ENCODE measurements at regions not wholly inside any gene's neighbourhood (a gene's known extent, or its start where the extent isn't known, plus 50 kb on each side); places are given as distances from the start of the nearest gene placed in this dataset.
"Not testable (repeated sequence)": the region's sequence is repeated elsewhere in the genome, so short reads cannot be mapped to it uniquely, and the experiment has no call there.

GRCh38 chr1:232344186-232344585, 285.7 kb downstream of the SIPA1L2 start:
- not testable (repeated sequence) for H3K9ac ChIP-seq (ENCODE audit: low read length); H3K36me3 ChIP-seq (ENCODE audit: control insufficient read depth in 1 of 2, insufficient read depth in 2 of 2, low read depth in 1 of 2, low read length in 2 of 2); H3K4me2 ChIP-seq (ENCODE audit: low read length, poor library complexity, severe bottlenecking); H3K27me3 ChIP-seq (ENCODE audit: control insufficient read depth in 1 of 2, insufficient read depth in 1 of 2, low read length in 2 of 2); H3K4me3 ChIP-seq (ENCODE audit: insufficient read depth in 1 of 2, low read depth in 1 of 2, low read length in 2 of 2); DNase-seq; H3K23ac ChIP-seq (ENCODE audit: low read length in 2 of 2); H2AFZ ChIP-seq (ENCODE audit: low read depth, low read length); H3K18ac ChIP-seq (ENCODE audit: low read depth in 1 of 2, low read length in 2 of 2); H4K8ac ChIP-seq (ENCODE audit: low read length); H3K14ac ChIP-seq (ENCODE audit: low read length in 2 of 2); H3K4ac ChIP-seq (ENCODE audit: low read depth in 1 of 2, low read length in 2 of 2); H2BK5ac ChIP-seq (ENCODE audit: low read depth, low read length, poor library complexity, severe bottlenecking); H2BK12ac ChIP-seq (ENCODE audit: low read length in 2 of 2); H2AK5ac ChIP-seq (ENCODE audit: low read length, severe bottlenecking); H4K91ac ChIP-seq (ENCODE audit: low read length); H3K79me1 ChIP-seq (replicated peaks; ENCODE audit: low read length, poor library complexity, severe bottlenecking); H2BK120ac ChIP-seq (ENCODE audit: low read depth, low read length); H3K27ac ChIP-seq (ENCODE audit: low read length, poor library complexity, severe bottlenecking); H3K9me3 ChIP-seq (ENCODE audit: control insufficient read depth, low read length); H2BK15ac ChIP-seq (ENCODE audit: low read depth, poor library complexity, severe bottlenecking); H3K4me1 ChIP-seq (ENCODE audit: control insufficient read depth, insufficient read depth, low read depth, low read length)
- WGBS: 100% methylated on average over 1 of the region's 3 CpGs

- peaks cover 0 to 14% of the 10 kb centered on the region in 2 experiments for H3K27me3 ChIP-seq (ENCODE audit: control insufficient read depth in 1 of 2, insufficient read depth in 1 of 2, low read length in 2 of 2)
- no peak overlapping the region for H3K18ac ChIP-seq (ENCODE audit: low read depth in 1 of 2, low read length in 2 of 2)
- no peak overlapping the region for H2AK5ac ChIP-seq (ENCODE audit: low read length, severe bottlenecking)
- no peak overlapping the region for H2BK15ac ChIP-seq (ENCODE audit: low read depth, poor library complexity, severe bottlenecking)
- no peak overlapping the region for H3K4ac ChIP-seq (ENCODE audit: low read depth in 1 of 2, low read length in 2 of 2)
- WGBS: 49% methylated on average over 3 of the region's 4 CpGs
- H3K23ac ChIP-seq (ENCODE audit: low read length in 2 of 2): no peak overlapping the region
- H4K91ac ChIP-seq (ENCODE audit: low read length): no peak overlapping the region
- no peak overlapping the region for H3K4me2 ChIP-seq (ENCODE audit: low read length, poor library complexity, severe bottlenecking)
- H4K8ac ChIP-seq (ENCODE audit: low read length): no peak overlapping the region
- H3K4me3 ChIP-seq (ENCODE audit: insufficient read depth in 1 of 2, low read depth in 1 of 2, low read length in 2 of 2): no peak overlapping the region
- H2BK5ac ChIP-seq (ENCODE audit: low read depth, low read length, poor library complexity, severe bottlenecking): no peak overlapping the region
- no peaks in the 10 kb centered on the region for H3K4me1 ChIP-seq (ENCODE audit: control insufficient read depth, insufficient read depth, low read depth, low read length)
- no peak overlapping the region for H2BK120ac ChIP-seq (ENCODE audit: low read depth, low read length)
- H3K14ac ChIP-seq (ENCODE audit: low read length in 2 of 2): no peak overlapping the region
- H3K36me3 ChIP-seq (ENCODE audit: control insufficient read depth in 1 of 2, insufficient read depth in 2 of 2, low read depth in 1 of 2, low read length in 2 of 2): no peaks in the 10 kb centered on the region
- no peak overlapping the region for H3K9ac ChIP-seq (ENCODE audit: low read length)
- peak; percentile 39 for DNase-seq
- H2AFZ ChIP-seq (ENCODE audit: low read depth, low read length): no peak overlapping the region
- no peak overlapping the region for H3K27ac ChIP-seq (ENCODE audit: low read length, poor library complexity, severe bottlenecking)
- H3K9me3 ChIP-seq (ENCODE audit: control insufficient read depth, low read length): peaks cover 4% of the 10 kb centered on the region
- peak overlapping the region in 1 of 2 experiments; percentile 4 for H2BK12ac ChIP-seq (ENCODE audit: low read length in 2 of 2)
- no peaks in the 10 kb centered on the region for H3K79me1 ChIP-seq (replicated peaks; ENCODE audit: low read length, poor library complexity, severe bottlenecking)
These were observed 289.5 kb downstream of the SIPA1L2 start for GRCh38 chr1:232340446-232340845.

- Histone ChIP-seq H2BK5ac (ENCODE audit: low read depth, low read length, poor library complexity, severe bottlenecking) (no peak overlapping the region), H3K4ac (ENCODE audit: low read depth in 1 of 2, low read length in 2 of 2) (no peak overlapping the region), H2AFZ (ENCODE audit: low read depth, low read length) (no peak overlapping the region), H3K36me3 (ENCODE audit: control insufficient read depth in 1 of 2, insufficient read depth in 2 of 2, low read depth in 1 of 2, low read length in 2 of 2) (no peaks in the 10 kb centered on the region), H3K4me1 (ENCODE audit: control insufficient read depth, insufficient read depth, low read depth, low read length) (no peaks in the 10 kb centered on the region), H3K4me2 (ENCODE audit: low read length, poor library complexity, severe bottlenecking) (no peak overlapping the region), H3K79me1 (replicated peaks; ENCODE audit: low read length, poor library complexity, severe bottlenecking) (no peaks in the 10 kb centered on the region), H3K23ac (ENCODE audit: low read length in 2 of 2) (no peak overlapping the region), H4K91ac (ENCODE audit: low read length) (no peak overlapping the region), H3K4me3 (ENCODE audit: insufficient read depth in 1 of 2, low read depth in 1 of 2, low read length in 2 of 2) (no peak overlapping the region), H2BK120ac (ENCODE audit: low read depth, low read length) (no peak overlapping the region), H3K9ac (ENCODE audit: low read length) (no peak overlapping the region), H3K9me3 (ENCODE audit: control insufficient read depth, low read length) (no peaks in the 10 kb centered on the region), H2AK5ac (ENCODE audit: low read length, severe bottlenecking) (no peak overlapping the region), H3K27me3 (ENCODE audit: control insufficient read depth in 1 of 2, insufficient read depth in 1 of 2, low read length in 2 of 2) (peaks cover 0 to 18% of the 10 kb centered on the region in 2 experiments), H4K8ac (ENCODE audit: low read length) (no peak overlapping the region), H3K14ac (ENCODE audit: low read length in 2 of 2) (no peak overlapping the region), H2BK15ac (ENCODE audit: low read depth, poor library complexity, severe bottlenecking) (no peak overlapping the region), H2BK12ac (ENCODE audit: low read length in 2 of 2) (no peak overlapping the region), H3K18ac (ENCODE audit: low read depth in 1 of 2, low read length in 2 of 2) (no peak overlapping the region), H3K27ac (ENCODE audit: low read length, poor library complexity, severe bottlenecking) (no peak overlapping the region)
- DNase-seq: no peak
- 39% methylated on average over 2 of the region's 2 CpGs for WGBS
These were observed 290.9 kb downstream of the SIPA1L2 start for GRCh38 chr1:232339073-232339472.

GRCh38 chr1:232335741-232336293, 294.1 kb downstream of the SIPA1L2 start:
- Histone ChIP-seq H3K18ac (ENCODE audit: low read depth in 1 of 2, low read length in 2 of 2) (no peak overlapping the region), H3K4me2 (ENCODE audit: low read length, poor library complexity, severe bottlenecking) (no peak overlapping the region), H4K91ac (ENCODE audit: low read length) (no peak overlapping the region), H3K4me1 (ENCODE audit: control insufficient read depth, insufficient read depth, low read depth, low read length) (peaks cover 1% of the 10 kb centered on the region), H3K9me3 (ENCODE audit: control insufficient read depth, low read length) (no peaks in the 10 kb centered on the region), H3K9ac (ENCODE audit: low read length) (no peak overlapping the region), H3K79me1 (replicated peaks; ENCODE audit: low read length, poor library complexity, severe bottlenecking) (no peaks in the 10 kb centered on the region), H2BK15ac (ENCODE audit: low read depth, poor library complexity, severe bottlenecking) (no peak overlapping the region), H3K4me3 (ENCODE audit: insufficient read depth in 1 of 2, low read depth in 1 of 2, low read length in 2 of 2) (no peak overlapping the region), H2AK5ac (ENCODE audit: low read length, severe bottlenecking) (no peak overlapping the region), H2BK5ac (ENCODE audit: low read depth, low read length, poor library complexity, severe bottlenecking) (no peak overlapping the region), H2BK12ac (ENCODE audit: low read length in 2 of 2) (no peak overlapping the region), H2AFZ (ENCODE audit: low read depth, low read length) (no peak overlapping the region), H3K27ac (ENCODE audit: low read length, poor library complexity, severe bottlenecking) (no peak overlapping the region), H3K23ac (ENCODE audit: low read length in 2 of 2) (no peak overlapping the region), H3K4ac (ENCODE audit: low read depth in 1 of 2, low read length in 2 of 2) (no peak overlapping the region), H3K36me3 (ENCODE audit: control insufficient read depth in 1 of 2, insufficient read depth in 2 of 2, low read depth in 1 of 2, low read length in 2 of 2) (no peaks in the 10 kb centered on the region), H4K8ac (ENCODE audit: low read length) (no peak overlapping the region), H3K27me3 (ENCODE audit: control insufficient read depth in 1 of 2, insufficient read depth in 1 of 2, low read length in 2 of 2) (peaks cover 0 to 22% of the 10 kb centered on the region in 2 experiments), H2BK120ac (ENCODE audit: low read depth, low read length) (no peak overlapping the region), H3K14ac (ENCODE audit: low read length in 2 of 2) (no peak overlapping the region)
- DNase-seq: no peak
- WGBS: 80% methylated on average over 4 of the region's 4 CpGs

Data from mesenchymal stem cell (in vitro differentiated cells and primary cell).